EL (cell line): ENCODE measurements at regions not wholly inside any gene's neighbourhood (a gene's known extent, or its start where the extent isn't known, plus 50 kb on each side); places are given as distances from the start of the nearest gene placed in this dataset.
"Not testable (repeated sequence)": the region's sequence is repeated elsewhere in the genome, so short reads cannot be mapped to it uniquely, and the experiment has no call there.

Experiments
- DNase-seq: peaks from one replicate; pipeline ENCODE4 v3.0.0-alpha.2; 2016

DNA sequence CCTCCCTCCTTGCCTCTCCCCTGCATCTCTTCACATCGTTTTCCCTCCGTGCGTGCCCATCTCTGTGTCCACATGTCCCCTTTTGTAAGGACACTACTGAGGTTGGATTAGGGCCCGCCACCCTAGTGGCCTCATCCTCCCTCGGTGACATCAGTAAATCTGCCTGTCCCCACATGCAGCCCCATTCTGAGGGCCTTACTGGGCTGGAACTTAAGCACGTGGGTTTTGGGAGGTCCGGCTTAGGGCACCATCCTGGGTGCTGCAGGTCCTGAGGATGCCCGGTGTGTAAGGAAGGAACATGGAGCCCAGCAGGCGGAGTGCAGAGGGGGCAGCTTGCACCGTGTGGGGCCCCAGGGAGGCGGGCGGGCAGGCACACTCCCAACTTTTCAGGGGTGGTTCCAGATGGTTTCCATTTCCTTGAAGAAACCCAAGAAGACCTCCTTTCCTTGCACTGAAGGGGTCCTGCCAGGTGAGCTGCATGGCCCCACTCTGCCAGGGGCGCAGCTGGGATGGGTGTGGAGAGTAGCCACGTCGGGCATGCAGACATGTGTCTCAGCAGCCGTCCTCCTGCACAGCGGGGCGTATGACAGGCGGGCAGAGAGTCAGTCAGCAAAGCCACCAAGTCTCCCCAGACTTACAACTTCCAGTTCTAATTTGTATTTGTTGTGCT, 329.9 kb downstream of the QKI start:
- DNase-seq: no peak

DNA sequence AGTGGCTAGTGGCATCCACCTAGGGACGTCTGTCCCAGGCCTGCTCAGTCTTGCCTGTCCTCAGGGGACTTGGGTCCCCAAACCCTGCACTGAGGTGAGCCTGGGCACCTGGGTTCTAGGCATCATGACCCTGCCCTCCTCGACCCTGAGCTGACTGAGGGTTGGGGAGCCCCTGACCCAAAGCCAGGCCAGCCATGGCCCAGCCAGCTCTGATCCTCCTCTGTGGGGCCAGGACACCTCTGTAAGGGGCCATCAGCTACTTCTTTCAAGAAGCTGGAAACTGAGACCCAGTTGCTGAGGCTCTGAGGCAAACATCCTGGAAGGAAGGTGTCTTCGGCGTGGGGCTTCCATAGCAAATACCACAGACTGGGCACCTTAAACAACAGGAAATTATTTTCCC, 329.3 kb downstream of the QKI start:
- no peak for DNase-seq

DNA sequence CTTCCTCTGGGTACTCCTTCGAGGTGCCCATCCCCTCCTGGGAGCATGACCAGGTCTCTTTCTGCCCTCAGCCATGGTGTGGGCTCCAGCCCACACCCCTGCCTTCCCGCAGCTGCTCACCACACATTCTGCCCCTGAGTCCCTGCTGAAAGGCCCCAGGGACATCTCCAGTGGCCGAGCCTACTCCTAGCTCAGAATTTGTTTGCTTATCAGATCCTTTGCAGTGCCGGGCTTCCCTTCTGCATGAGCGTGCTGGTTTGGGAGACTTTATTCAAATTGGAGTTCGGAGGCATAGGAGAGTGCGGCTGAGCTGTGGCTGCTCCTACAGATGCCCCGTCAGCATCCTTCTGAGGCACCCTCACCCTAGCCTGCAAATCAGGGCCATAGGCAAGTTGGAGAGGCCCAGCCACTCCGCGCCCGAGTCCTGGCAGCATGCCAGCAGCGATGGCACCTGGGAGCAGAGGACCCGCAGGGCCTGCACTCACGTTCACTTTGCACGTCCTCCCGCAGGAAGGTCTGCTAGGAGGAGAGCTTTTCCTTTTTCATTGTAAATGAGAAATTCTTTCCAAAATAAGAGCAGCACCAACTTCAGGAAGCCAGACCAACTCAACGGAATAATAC, 327.3 kb downstream of the QKI start:
- DNase-seq: no peak

DNA sequence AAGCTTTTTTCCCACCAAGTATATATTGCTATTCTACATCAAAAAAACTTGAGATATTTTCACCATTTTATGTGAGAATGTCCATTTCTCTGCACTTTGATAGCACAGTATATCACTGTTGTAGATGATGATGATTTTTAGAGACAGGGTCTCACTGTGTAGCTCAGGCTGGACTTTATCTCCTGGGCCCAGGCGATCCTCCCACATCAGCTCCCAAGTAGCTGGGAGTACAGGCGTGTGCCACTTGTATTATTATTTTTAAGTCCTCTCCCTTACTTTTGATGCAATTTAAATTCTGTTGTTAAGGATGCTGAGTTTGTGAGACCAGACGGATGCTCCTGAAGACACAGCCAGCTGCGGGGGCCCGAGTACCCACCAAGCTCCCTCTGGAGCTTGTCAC, 326.8 kb downstream of the QKI start:
- no peak for DNase-seq

DNA sequence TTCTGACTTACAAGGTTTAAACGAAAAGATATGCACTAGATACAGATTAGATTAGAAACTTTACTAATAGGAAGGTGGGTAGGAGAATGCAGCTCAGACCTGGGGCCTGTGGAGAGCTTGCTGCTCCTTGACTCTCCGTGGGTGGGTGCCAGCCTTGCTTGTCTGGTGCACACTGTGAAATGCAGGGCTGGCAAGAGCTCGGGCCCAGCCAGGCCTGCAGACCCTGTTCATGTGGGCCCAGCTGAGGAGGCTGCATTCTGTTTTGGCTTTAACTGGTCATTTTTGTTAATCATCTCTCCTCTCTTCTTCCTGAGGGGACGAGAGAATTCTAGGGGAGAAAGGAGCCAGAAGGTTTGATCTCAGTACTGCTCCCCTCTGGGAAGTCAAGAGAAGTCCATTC, 325.4 kb downstream of the QKI start:
- DNase-seq: no peak

DNA sequence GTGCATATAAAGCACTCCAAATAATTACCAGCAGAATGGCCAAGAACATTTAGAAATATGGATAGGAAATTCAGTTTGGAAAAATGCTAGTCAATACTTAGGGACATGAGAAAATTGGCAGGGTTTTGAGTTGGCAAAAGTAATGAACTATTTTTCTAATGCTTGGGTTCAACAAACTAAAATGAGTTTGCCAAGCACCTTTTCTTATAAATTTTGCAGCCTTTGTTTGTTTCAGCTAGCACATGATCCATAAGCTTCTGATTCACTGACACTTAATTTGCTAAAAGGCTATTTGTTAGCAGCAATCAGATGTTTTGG, 324.8 kb downstream of the QKI start:
- DNase-seq: no peak

DNA sequence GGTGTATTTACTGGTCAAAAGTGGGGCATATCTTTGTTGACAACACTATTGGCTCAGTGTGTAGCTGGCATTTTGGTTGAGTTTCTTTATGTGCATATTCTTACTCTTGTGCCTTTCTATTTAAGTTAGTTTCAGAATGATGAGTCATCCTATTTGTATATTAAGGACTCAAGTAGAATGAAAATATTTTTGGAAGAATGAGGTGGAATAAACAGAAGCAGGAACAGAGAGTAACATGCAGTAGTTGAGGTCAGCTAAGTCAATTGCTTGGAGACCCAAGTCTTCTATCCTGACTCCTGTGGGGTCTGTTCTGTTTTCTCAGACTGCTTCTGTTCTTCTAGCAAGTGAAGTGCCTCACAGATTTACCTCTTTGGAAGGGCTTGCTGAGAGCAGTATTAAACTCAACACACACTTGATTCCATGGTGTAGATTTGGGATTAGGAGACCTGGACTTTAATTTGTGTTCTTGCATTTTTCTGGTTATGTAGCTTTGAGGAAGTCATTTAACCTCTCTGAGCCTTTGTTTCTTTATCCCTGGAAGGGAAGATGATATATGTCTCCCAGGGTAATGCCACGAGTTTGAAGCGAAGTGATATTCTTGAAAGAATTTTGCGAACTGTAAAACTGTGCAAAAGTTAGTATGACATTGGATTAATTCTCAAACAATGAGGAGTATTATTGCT, 324.3 kb downstream of the QKI start:
- DNase-seq: no peak

DNA sequence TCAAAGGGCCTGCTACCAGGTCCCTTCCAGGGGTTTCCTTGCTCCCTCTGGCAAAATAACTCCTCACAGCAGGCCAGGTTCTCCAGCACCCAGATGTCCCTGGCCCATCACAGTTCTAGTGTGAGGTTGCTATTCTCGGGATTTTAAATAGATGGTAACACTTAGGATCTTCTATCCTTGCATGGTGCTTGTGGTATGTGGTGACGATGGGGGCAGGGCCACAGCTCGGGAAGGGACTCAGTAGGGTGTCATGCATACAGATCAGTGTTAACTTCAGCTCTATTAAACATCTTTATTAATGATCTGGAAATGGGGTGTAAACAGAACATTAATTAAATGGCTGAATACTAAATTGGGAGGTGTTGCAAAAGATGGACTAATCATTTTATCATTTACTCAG, 323.8 kb downstream of the QKI start:
- no peak for DNase-seq

DNA sequence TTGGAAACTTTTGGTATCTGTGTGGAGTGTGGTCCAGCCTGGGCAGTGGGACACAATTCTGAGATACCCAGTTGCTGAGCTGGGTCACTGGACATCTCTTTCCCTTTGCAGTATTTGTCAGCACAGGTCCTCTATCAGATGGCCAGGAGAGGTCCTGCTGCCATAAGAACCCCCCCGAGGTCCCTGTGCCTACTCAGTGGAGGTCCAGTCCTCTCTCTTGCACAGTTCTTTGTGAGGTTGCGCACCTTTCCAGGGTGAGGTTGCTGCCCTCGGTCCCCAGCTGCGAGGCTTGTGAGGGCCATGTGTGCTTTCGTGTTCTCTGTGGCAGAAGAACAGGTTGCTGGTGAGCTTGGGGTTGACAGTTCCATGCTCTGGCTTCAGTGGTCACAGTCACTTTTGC, 320.6 kb downstream of the QKI start:
- no peak for DNase-seq

DNA sequence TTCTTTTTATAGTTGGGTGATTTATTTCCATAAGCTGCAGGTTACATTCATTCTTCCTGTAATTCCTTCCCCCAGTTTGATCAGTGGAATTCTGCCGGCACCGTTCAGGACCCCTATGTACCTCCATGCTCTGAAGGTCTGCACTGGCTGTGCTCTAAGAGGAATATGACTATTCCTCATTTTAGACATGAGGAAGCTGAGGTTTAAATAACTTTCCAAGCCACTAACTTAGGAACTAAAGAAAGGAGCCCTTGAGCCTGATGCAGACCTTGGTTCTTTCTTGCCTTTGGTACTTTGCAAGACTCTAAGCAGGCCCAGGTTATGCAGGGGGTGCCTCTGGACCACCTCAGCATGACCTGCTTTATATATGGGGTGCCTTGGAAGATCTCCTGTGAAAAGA, 318.5 kb downstream of the QKI start:
- no peak for DNase-seq

DNA sequence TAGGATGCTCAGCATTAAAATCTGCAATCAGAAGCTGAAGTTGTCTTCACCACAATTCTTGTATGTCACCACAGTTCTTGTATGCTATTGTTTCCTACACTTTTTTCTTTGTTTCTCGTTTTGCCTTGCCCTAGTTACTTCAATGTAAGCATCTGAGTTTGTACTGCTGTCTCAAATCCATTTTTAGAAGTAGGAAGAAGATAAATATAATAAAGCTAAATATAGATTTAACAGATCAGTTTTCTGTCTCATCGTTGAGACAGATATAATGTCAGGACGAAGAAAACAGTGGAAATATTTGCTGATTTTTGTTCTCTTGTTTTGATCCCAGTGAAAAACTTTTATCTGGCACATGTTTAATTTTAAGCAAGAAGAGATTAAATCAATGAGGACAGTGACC, 318.0 kb downstream of the QKI start:
- DNase-seq: no peak

DNA sequence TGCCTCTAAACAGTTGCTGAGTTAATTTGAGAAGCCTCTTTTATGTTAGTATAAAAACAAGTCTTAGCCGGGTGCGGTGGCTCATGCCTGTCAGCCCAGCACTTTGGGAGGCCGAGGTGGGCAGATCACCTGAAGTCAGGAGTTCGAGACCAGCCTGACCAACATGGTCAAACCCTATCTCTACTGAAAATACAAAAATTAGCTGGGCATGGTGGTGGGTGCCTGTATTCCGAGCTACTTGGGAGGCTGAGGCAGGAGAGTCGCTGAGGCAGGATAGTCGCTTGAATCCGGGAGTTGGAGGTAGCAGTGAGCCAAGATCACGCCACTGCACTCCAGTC, 317.5 kb downstream of the QKI start:
- DNase-seq: not testable (repeated sequence)

DNA sequence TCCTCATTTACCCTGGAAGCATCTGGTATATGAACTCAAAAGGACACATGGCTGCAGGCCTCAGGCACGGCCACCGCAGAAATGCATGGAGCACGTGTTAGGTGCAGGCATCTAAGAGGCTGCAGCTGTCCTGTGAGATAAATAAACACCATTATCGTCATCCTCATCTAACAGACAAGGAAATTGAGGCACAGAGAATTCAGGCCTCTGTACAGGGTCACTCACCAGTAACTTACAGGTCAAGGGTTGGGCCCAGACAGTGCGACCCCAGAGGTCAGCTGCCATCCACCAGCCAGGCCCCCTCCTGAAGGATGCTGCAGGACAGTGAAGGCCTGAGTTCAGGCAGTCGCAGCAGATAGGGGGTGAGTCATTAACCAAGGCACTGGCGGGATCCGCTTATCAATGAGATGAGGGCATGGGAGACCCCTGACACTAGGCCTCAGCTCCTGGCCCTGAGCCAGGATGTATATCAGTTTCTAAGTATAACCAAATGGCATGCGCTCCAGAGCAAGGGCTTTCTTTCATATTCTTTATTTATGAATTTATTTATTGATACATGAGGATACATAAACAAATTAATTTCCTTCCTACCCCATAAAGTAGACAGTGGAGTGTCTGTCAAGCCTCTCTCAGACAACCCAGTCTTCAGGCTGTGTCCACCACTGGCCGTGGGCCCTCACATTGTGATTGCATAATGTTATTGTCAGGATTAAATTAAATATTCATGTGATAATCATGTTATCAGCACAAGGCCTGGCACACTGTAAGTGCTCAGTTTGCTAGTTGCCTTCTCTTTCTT, 316.9 kb downstream of the QKI start:
- DNase-seq: no peak

DNA sequence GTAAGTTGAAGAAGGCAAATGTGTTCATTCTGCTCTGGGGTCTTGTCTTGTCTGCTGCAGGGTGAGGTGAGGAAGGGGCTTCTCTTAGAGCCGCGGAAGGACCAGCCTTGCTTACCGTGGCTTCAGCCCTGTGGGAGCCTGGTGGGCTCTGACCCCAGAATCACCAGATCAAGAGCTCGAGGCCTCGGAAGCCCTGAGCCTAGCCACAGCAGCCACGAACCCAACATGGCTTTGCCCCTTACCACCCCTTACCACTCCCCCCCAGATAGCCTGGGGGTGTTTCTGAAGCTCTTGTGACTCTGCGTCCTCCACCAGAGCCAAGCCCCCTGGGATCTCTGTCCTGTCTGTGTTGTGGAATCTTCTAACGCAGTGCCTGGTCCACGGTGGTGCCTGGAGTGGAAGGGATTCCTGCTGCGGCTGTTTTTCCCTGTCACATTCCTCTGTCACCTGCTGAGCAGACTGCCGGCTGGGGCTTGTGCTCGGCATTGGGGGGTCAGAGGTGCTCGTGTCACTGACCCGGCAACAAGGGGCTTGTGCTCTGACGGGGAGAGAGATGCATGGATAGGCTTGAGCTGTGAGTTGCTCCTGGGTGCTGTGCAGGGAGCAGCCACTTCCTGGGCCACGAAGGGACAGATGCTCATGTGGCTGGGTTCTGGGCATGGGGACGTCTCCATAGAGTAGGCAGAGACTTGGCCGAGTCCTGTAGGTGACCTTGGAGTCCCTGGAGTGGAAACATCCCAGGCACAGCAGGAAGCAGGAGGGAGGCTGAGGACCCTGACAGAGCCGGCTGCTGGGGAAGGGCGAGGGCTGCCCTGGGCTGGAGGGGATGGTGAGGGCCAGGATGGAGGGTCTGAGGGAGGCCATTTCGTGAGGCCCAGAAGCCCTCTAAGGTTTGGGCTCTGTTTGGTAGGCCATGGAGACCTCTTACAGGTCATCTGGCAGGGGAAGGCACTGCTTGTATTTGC, 316.0 kb downstream of the QKI start:
- DNase-seq: no peak

DNA sequence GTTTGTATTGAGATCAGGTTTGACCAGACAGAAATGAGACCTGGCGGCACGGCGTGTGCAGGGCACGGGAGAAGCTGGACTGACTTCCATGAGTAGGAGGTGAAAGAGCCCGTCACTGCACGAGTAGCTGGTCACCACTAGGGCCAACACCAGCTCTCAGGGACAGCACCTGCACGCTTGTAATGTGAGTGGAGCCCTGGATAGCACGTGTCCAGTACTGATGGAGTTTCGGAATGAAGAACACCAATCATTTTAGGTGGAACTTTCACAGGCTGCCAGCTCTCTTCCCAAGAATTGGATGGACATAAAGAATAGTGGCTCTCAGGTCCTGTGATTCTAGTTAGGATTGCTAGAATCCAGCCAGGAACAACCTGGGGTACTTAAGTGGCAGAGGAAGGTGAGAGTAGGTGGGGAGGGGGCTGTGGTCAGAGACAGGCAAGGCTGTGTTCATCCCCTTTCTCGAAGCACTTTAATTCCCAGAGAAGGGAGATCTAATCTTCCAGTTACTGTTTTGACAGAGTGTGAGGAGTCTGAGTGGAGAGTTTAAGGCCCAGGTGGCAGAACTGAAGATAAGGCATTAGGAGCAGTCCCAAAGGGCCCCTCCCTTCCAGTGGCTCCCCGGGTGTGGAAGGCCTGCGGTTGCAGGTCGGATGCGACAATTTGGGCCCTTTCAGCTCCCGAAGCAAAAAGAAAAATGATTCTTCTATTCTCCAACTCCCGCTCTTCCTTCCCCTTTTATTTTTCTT, 314.8 kb downstream of the QKI start:
- DNase-seq: no peak

DNA sequence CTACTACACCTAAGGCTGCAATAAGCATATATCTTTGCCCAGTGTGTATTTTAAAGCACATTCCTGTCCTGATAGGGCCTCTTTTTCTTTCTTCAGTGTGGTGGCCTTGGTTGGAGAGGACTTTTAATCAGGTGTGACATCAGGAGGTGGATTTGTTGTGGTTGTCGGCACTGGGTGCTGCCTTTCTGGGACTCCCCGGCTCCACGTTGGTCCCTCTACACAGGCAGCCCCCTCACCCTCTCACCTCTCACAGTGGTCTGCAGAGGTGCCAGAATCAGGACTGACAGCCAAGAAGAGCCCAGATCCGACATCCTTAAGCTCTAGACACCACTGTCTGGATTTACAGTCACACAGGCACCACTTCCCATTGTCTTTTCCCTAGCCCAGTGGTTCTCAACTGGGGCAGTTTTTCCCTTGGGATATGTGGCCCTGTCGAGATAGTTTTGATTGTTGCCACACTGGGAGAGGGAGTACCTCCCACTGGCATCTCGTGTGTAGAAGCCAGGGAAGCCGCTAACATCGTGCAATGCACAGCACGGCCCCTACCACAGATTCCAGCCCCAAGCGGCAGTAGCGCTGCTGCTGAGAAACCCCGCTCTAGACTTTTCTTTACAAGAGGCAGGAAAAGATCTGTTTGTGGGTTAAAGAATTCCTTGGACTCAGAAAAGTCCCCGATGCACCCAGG, 314.1 kb downstream of the QKI start:
- no peak for DNase-seq

DNA sequence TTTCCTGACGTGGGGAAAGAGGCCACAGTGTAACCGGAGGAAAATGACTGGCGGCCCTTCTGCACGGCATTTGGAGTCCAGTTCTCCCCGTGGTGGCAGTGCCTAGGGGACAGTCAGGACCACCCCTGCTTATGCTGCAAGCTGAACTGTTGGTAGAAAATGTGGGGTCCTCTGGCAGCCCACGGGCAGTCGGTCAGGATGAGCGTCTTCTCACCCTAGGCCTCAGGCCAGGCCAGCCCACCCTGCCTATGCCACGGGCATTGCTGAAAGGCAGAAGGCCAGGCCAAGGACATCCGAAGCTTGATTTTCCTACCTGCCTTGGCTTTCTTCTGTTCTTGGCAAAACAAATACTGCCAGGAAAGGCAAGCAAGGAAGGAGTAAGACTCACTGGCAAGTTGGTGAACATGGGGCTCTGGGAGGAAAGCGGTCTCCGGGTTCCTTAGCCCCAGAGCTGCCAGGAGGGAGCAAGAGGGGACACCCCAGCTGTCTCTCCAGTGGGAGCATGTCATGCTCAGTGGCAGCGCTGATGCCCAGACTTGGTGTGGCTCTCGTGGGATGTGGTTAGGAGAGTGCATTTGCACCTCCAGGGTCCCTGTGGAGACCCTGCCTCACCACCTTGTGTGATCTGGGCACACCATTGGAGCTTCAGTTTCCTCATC, 311.6 kb downstream of the QKI start:
- DNase-seq: no peak

DNA sequence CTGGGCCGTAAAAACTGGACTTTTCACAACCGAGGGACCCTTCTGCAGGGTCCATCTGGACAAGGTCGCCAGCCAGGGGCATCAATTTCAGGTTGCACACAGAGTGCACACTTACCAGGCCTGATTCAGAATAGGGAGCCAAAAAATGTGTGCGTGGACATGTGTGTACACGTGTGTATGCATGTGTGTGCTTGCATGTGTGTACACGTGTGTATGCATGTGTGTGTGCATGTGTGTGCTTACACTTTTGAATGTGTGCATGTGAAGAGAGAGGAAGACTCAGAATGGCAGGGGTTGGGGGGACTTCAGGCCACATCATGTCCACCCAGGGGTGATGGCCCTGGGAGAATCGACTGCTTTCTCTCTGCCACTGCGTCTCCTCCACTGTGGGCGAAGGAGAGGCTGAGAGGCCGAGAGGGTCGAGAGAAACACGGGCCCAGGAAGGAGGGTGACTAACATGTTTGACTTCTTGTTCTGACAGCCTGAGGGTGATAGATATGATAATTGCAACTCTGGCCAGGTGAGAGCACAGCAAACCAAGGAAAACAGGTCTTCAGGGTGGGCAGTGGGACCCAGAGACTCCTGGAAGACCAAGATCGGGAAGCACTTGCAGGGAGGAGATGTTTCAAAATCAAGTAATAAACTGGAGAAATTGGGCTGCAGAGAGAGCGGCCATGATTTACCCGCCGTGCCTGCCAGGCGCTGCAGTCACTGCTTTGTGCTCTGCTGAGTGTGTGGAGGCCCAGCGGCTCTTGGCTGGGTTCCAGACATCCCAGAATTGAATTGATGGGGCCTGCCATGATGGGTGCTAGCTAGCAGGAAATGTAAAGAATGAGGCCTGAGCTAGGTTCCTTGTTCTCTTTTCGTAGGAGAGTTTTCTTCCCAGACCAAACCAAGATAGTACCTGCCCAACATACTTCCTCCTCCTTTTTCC, 310.8 kb downstream of the QKI start:
- DNase-seq: no peak

DNA sequence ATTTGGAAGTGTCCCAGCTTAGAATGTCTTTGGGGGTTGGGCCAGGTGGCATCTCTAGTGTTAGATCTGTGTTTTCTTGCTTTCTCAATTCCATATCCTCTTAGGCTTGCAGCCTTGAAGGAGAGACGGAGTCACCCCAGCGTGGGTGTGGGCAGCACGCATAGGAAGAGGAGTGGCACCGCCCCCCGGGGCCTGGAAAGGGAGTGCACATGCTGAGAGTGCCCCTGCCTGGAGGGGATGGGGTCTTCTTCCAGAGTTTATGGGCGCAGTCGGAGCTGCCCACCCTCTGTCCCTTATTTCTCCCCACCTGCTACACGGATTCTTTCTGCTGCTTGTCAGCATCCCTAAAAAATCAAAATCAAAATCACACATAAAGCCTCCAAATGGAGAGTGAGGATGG, 309.7 kb downstream of the QKI start:
- DNase-seq: no peak

DNA sequence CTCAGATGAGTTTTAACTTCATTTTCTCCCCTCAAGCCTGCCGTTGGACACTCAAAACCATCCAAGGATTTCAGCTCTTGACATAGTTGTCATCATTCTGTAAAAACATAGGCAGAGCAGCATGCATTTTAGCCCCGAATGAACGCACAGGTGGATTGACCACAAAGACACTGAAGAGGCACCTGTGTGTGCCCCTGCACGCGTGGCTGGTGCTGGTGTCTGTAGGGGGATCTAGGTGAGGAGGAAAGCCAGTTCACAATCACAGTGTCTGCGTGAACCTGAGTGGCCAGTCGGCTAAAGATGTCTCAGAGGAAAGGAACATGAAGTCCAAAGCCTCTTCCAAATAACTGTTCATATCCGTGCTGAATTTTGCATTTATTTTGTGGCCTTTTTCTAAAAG, 309.2 kb downstream of the QKI start:
- DNase-seq: no peak
